H1 (cell line): ENCODE measurements at regions not wholly inside any gene's neighbourhood (a gene's known extent, or its start where the extent isn't known, plus 50 kb on each side); places are given as distances from the start of the nearest gene placed in this dataset.
A peak's percentile ranks its signal among the peaks of the same experiment; 100 is the strongest.

ENCODE experiments used
- PHF8 ChIP-seq: fragments of 200-600 bp; sonication (generic); conservative IDR thresholded peaks from 2 replicates; pipeline ENCODE4 v1.7.1; 2012; ENCODE audit warnings: low read depth, mild to moderate bottlenecking, inconsistent platforms, low read length, moderate library complexity

- TF ChIP-seq PHF8: peak; percentile 60
Observed at GRCh38 chr10:31133792-31134310, 102.2 kb upstream of the ZNF438 start (continued).
